ENCODE measurements at regions not wholly inside any gene's neighbourhood (a gene's known extent, or its start where the extent isn't known, plus 50 kb on each side); places are given as distances from the start of the nearest gene placed in this dataset.

GRCh38 chrX:93229036-93229435 is 444.3 kb downstream of the NAP1L3 start:
- no peak for TF ChIP-seq CTCF (IDR thresholded peaks at IDR 0.05)
- TF ChIP-seq POLR2AphosphoS5 (IDR thresholded peaks at IDR 0.05): no peak
- no peak for TF ChIP-seq POLR2A (IDR thresholded peaks at IDR 0.05)

Measured in upper lobe of left lung (tissue), 4 donors.